K562 (cell line): ENCODE measurements at regions not wholly inside any gene's neighbourhood (a gene's known extent, or its start where the extent isn't known, plus 50 kb on each side); places are given as distances from the start of the nearest gene placed in this dataset.

Experiments used
- ATAC-seq: fragments of 200-7000 bp; cut with Tn5 transposase; 3 replicates; pipeline ENCODE4 v1.9.1; 2020; ENCODE audit warnings: moderate library complexity
- BruUV-seq: library from RNA; stranded (reverse); fragments of 400-500 nt; replicated peaks from 2 replicates; lab custom pipeline; 2021; lab: Mats Ljungman, UMichigan
- CTCF ChIA-PET: fragments of 300-600 bp; formaldehyde crosslinking; extraction: SDS; loops from one replicate; lab custom pipeline; 2021; ENCODE audit warnings: low intra/inter-chr PET ratio; lab: Yijun Ruan, JAX
- POLR2A ChIA-PET: fragments of 300-600, 350-650 bp; sonication (Branson Sonifier 250); formaldehyde crosslinking; extraction: SDS; loops from one replicate; lab custom pipeline; 2021; ENCODE audit warnings: antibody characterized with exemption, inconsistent platforms; lab: Yijun Ruan, JAX
- DNase-seq, 4 experiments: peaks; one replicate each; pipeline versions ENCODE4 v3.0.0 to v3.0.0-alpha.2; 2011 to 2018; ENCODE audit warnings: low spot score in 3 of 4, mixed read lengths in 3 of 4; ENCODE audit errors: extremely low read depth in 1 of 4
- FAIRE-seq: peaks from 2 replicates; lab custom pipeline; 2011; peaks lifted over from hg19 to GRCh38; lab: Jason Lieb, UNC
- H2AFZ ChIP-seq: 2 replicates; pipeline ENCODE4 v1.6.0; 2011; ENCODE audit warnings: low read depth, low read length, control low read depth, inconsistent platforms
- H3K27ac ChIP-seq: fragments of 200-600 bp; 3 replicates; pipeline ENCODE4 v1.8.0; 2011; ENCODE audit warnings: low read depth, mild to moderate bottlenecking, control low read depth, inconsistent platforms, low read length, moderate library complexity, mixed read lengths; ENCODE audit errors: extremely low read depth
- H3K27me3 ChIP-seq, 2 experiments: fragments of 300-600 bp in 1 of 2; 2 replicates in 1 of 2; 3 replicates in 1 of 2; pipeline versions ENCODE4 v1.6.0 to v1.8.0; 2011; ENCODE audit warnings: inconsistent platforms in 2 of 2, low read length in 2 of 2, mild to moderate bottlenecking in 1 of 2, mixed read lengths in 1 of 2, moderate library complexity in 1 of 2; ENCODE audit not compliant: control insufficient read depth in 2 of 2, insufficient read depth in 2 of 2
- H3K36me3 ChIP-seq: fragments of 300-600 bp; 3 replicates; pipeline ENCODE4 v1.8.0; 2011; ENCODE audit warnings: mild to moderate bottlenecking, low read length, inconsistent platforms; ENCODE audit not compliant: control insufficient read depth, insufficient read depth
- H3K4me1 ChIP-seq, 2 experiments: fragments of 200-600 bp in 1 of 2; replicated peaks in 1 of 2; 2 replicates in 1 of 2; 3 replicates in 1 of 2; pipeline versions ENCODE4 v1.5.1 to v1.8.0; 2011; ENCODE audit warnings: inconsistent platforms in 2 of 2, low read length in 2 of 2, mild to moderate bottlenecking in 1 of 2, mixed read lengths in 1 of 2, moderate library complexity in 1 of 2; ENCODE audit not compliant: control insufficient read depth in 2 of 2, insufficient read depth in 2 of 2
- H3K4me2 ChIP-seq: 2 replicates; pipeline ENCODE4 v1.6.1; 2011; ENCODE audit warnings: low read length, control low read depth, inconsistent platforms, mixed read lengths; ENCODE audit not compliant: insufficient read depth
- H3K4me3 ChIP-seq: fragments of 200-600 bp; sonication (generic), shearing (Covaris generic); 2 replicates; pipeline ENCODE4 v1.5.1; 2016; ENCODE audit warnings: control low read depth, inconsistent platforms
- H3K79me2 ChIP-seq: fragments of 200-600 bp; 3 replicates; pipeline ENCODE4 v1.8.0; 2011; ENCODE audit warnings: low read length, inconsistent platforms; ENCODE audit not compliant: control insufficient read depth, insufficient read depth
- H3K9ac ChIP-seq, 2 experiments: 2 replicates each; pipeline versions ENCODE4 v1.6.0 to v1.6.1; 2011; ENCODE audit warnings: low read depth in 2 of 2, low read length in 2 of 2, control low read depth in 1 of 2, inconsistent platforms in 1 of 2, mild to moderate bottlenecking in 1 of 2, mixed read lengths in 1 of 2; ENCODE audit not compliant: insufficient read depth in 1 of 2
- H3K9me1 ChIP-seq: one replicate; pipeline ENCODE4 v1.6.0; 2011; ENCODE audit warnings: inconsistent platforms, mild to moderate bottlenecking, low read length, moderate library complexity; ENCODE audit not compliant: control insufficient read depth, insufficient read depth
- H3K9me3 ChIP-seq: replicated peaks from 2 replicates; pipeline ENCODE4 v1.5.1; 2011; ENCODE audit warnings: low read depth, low read length, inconsistent platforms; ENCODE audit not compliant: control insufficient read depth, insufficient read depth
- H4K20me1 ChIP-seq: replicated peaks from 2 replicates; pipeline ENCODE4 v1.6.1; 2011; ENCODE audit warnings: low read length, inconsistent platforms, mixed read lengths; ENCODE audit not compliant: control insufficient read depth, insufficient read depth
- ARID4B ChIP-seq: sonication (generic); formaldehyde crosslinking; IDR thresholded peaks from 2 replicates; pipeline ENCODE4 v1.8.0; 2022; ENCODE audit warnings: mild to moderate bottlenecking, missing genetic modification reagents
- ETV5 ChIP-seq: sonication (generic); formaldehyde crosslinking; IDR thresholded peaks from 2 replicates; pipeline ENCODE4 v1.4.0; 2020; ENCODE audit warnings: low read depth, mild to moderate bottlenecking, missing genetic modification reagents
- EZH2 ChIP-seq: IDR thresholded peaks from 2 replicates; pipeline ENCODE4 v1.6.1; 2012; ENCODE audit warnings: low read depth, mild to moderate bottlenecking, inconsistent platforms, low read length, borderline replicate concordance
- KAT7 ChIP-seq: sonication (generic); formaldehyde crosslinking; IDR thresholded peaks from 2 replicates; pipeline ENCODE4 v1.8.0; 2022; ENCODE audit warnings: missing genetic modification reagents, mild to moderate bottlenecking, borderline replicate concordance
- MTA1 ChIP-seq: fragments of 450-650 bp; IDR thresholded peaks from 2 replicates; pipeline ENCODE4 v1.6.1; 2017; ENCODE audit warnings: borderline replicate concordance
- MTA3 ChIP-seq: fragments of 450-650 bp; formaldehyde crosslinking; IDR thresholded peaks from 2 replicates; pipeline ENCODE4 v1.6.1; 2017; ENCODE audit warnings: mild to moderate bottlenecking, borderline replicate concordance
- MXI1 ChIP-seq: IDR thresholded peaks from 2 replicates; pipeline ENCODE4 v1.6.1; 2011; ENCODE audit warnings: low read depth, mild to moderate bottlenecking, improper control_type of control experiment, low read length
- MYC ChIP-seq, 2 experiments: fragments of 250-450 bp in 1 of 2; sonication (Bioruptor Pico) in 1 of 2; IDR thresholded peaks; 2 replicates each; pipeline versions ENCODE4 v1.5.1 to v1.6.1; 2012 to 2021; ENCODE audit warnings: low read depth in 2 of 2, borderline replicate concordance in 1 of 2, improper control_type of control experiment in 1 of 2, low read length in 1 of 2, mild to moderate bottlenecking in 1 of 2, moderate library complexity in 1 of 2
- NCOR1 ChIP-seq: fragments of 450-650 bp; IDR thresholded peaks from 2 replicates; pipeline ENCODE4 v1.6.1; 2016; ENCODE audit warnings: mild to moderate bottlenecking, moderate library complexity
- NFE2 ChIP-seq: IDR thresholded peaks from 2 replicates; pipeline ENCODE4 v1.6.1; 2014; ENCODE audit warnings: antibody characterized with exemption, low read depth
- RERE ChIP-seq: sonication (generic); formaldehyde crosslinking; IDR thresholded peaks from 2 replicates; pipeline ENCODE4 v1.8.0; 2023; ENCODE audit warnings: missing genetic modification reagents, mild to moderate bottlenecking, borderline replicate concordance
- ZNF217 ChIP-seq: sonication (generic); formaldehyde crosslinking; IDR thresholded peaks from 2 replicates; pipeline ENCODE4 v1.8.0; 2022; ENCODE audit warnings: mild to moderate bottlenecking, missing genetic modification reagents
- ZNF224 ChIP-seq: sonication (generic); formaldehyde crosslinking; IDR thresholded peaks from 2 replicates; pipeline ENCODE4 v1.8.0; 2022; ENCODE audit warnings: mild to moderate bottlenecking, missing genetic modification reagents
- ZNF764 ChIP-seq: fragments of 250-450 bp; sonication (Bioruptor Pico); IDR thresholded peaks from 2 replicates; pipeline ENCODE4 v1.4.0; 2020; ENCODE audit warnings: low read depth, mild to moderate bottlenecking, moderate library complexity
- ZNF780A ChIP-seq: fragments of 250-450 bp; sonication (Bioruptor Pico); IDR thresholded peaks from 2 replicates; pipeline ENCODE4 v1.5.0; 2021; ENCODE audit warnings: mild to moderate bottlenecking
- WGBS: fragments of 100-300 bp; shearing (Covaris generic); methylation state at CpG from one replicate; pipeline ENCODE4 v1.1.6; 2016; ENCODE audit warnings: low coverage, mixed read lengths; ENCODE audit not compliant: insufficient coverage; ENCODE audit errors: missing lambda C conversion rate; 5-methylcytosine and 5-hydroxymethylcytosine counted together
- in situ Hi-C: fragments of 300-500 bp; cut with MboI; formaldehyde crosslinking; loops from 4 replicates; pipeline ENCODE4 v1.15.0; 2018; ENCODE audit warnings: inconsistent platforms, mixed read lengths
- intact Hi-C: fragments of 100-400 bp; cut with micrococcal nuclease; formaldehyde crosslinking; loops from 2 replicates; pipeline ENCODE4 v1.14.2; 2022

DNA sequence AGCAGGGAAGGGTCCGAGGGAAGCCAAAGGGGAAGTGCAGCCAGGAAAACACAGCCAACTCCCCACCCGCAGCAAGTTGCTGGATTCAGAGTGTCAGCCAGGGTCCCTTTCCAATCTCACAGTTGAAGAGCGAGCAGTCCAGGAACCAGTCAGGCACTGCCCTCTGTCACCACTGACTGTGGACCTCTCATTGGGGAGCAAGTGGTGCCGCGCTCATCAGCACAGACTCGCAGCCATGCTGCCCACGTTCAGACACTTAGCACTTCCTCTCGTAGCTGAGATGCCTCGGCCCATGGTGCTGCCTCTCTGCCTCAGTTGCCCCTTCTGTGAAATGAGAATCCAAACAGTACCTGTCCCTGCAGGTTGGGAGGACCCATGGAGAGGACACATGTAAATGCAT is 123.6 kb upstream of the CHST15 start:
- BruUV-seq, result no TSS peak
- no peak overlapping the region for H3K4me2 ChIP-seq
- intact Hi-C loops (no loop called here), in situ Hi-C loops (no loop called here)
- no peak overlapping the region for H3K27ac ChIP-seq
- DNase-seq (no peak), ATAC-seq (no peak), FAIRE-seq (no peak)
- no peaks in the 10 kb centered on the region for H3K79me2 ChIP-seq
- H3K9ac ChIP-seq, result no peak overlapping the region
- no peaks in the 10 kb centered on the region; a peak in 1 of 5 replicates for H3K4me1 ChIP-seq
- no peak overlapping the region for H2AFZ ChIP-seq
- no peaks in the 10 kb centered on the region for H3K9me1 ChIP-seq
- ChIA-PET CTCF (no interaction called here), POLR2A (no interaction called here)
- H3K9me3 ChIP-seq, result no peaks in the 10 kb centered on the region
- H3K36me3 ChIP-seq, result no peaks in the 10 kb centered on the region
- TF ChIP-seq ARID4B (CRISPR knock-in tag), result no peak
- TF ChIP-seq MTA1, result no peak
- TF ChIP-seq EZH2, result no peak
- TF ChIP-seq MXI1, result no peak
- no peak for TF ChIP-seq ZNF217 (CRISPR knock-in tag)
- TF ChIP-seq ZNF764 (CRISPR knock-in tag), result no peak
- no peak for TF ChIP-seq RERE (CRISPR knock-in tag)
- no peak for TF ChIP-seq MTA3
- no peak for TF ChIP-seq ETV5
- TF ChIP-seq ZNF780A (CRISPR knock-in tag), result no peak
- TF ChIP-seq KAT7, result no peak
- TF ChIP-seq NFE2, result no peak
- TF ChIP-seq NCOR1, result no peak
- TF ChIP-seq ZNF224 (CRISPR knock-in tag), result no peak
- no peak for TF ChIP-seq MYC (IDR thresholded peaks at IDR 0.05; ENCODE audit: low read depth, low read length)
- no peak for TF ChIP-seq MYC (CRISPR knock-in tag; IDR thresholded peaks at IDR 0.05; ENCODE audit: borderline replicate concordance, low read depth)
- H4K20me1 ChIP-seq, result no peaks in the 10 kb centered on the region
- peaks cover 0 to 44% of the 10 kb centered on the region in 2 experiments; a peak in 3 of 5 replicates for H3K27me3 ChIP-seq
- 0% methylated on average over 7 of the region's 9 CpGs for WGBS
- no peak overlapping the region for H3K4me3 ChIP-seq
